Neural progenitor cell (in vitro differentiated cells): ENCODE measurements at regions not wholly inside any gene's neighbourhood (a gene's known extent, or its start where the extent isn't known, plus 50 kb on each side); places are given as distances from the start of the nearest gene placed in this dataset.

Experiments
- DNase-seq: peaks from one replicate; pipeline ENCODE4 v3.0.0-alpha.2; 2016; ENCODE audit warnings: low spot score
- H2AFZ ChIP-seq: fragments of 200-600 bp; sonication (generic); replicated peaks from 2 replicates; pipeline ENCODE4 v1.6.1; 2016; ENCODE audit warnings: antibody characterized with exemption
- H3F3A ChIP-seq: fragments of 200-600 bp; sonication (generic); 2 replicates; pipeline ENCODE4 v1.6.1; 2016; ENCODE audit warnings: antibody characterized with exemption, low read depth
- H3K27ac ChIP-seq: fragments of 200-600 bp; sonication (generic); 2 replicates; pipeline ENCODE4 v1.5.1; 2016; ENCODE audit warnings: mild to moderate bottlenecking
- H3K27me3 ChIP-seq: fragments of 200-600 bp; sonication (generic); 2 replicates; pipeline ENCODE4 v1.6.1; 2016; ENCODE audit warnings: mild to moderate bottlenecking, moderate library complexity
- H3K36me3 ChIP-seq: fragments of 200-600 bp; sonication (generic); 2 replicates; pipeline ENCODE4 v1.5.1; 2016
- H3K4me1 ChIP-seq: fragments of 200-600 bp; sonication (generic); 2 replicates; pipeline ENCODE4 v1.6.1; 2016; ENCODE audit warnings: mixed run types
- H3K4me2 ChIP-seq: fragments of 200-600 bp; sonication (generic); 2 replicates; pipeline ENCODE4 v1.6.1; 2016
- H3K4me3 ChIP-seq: fragments of 200-600 bp; sonication (generic); 2 replicates; pipeline ENCODE4 v1.5.1; 2016
- H3K79me2 ChIP-seq: fragments of 200-600 bp; sonication (generic); 2 replicates; pipeline ENCODE4 v1.6.1; 2016; ENCODE audit warnings: low read depth
- H3K9ac ChIP-seq: fragments of 200-600 bp; sonication (generic); 2 replicates; pipeline ENCODE4 v1.6.1; 2016
- H3K9me3 ChIP-seq: fragments of 200-600 bp; sonication (generic); 2 replicates; pipeline ENCODE4 v1.5.1; 2016; ENCODE audit warnings: low read depth
- H4K20me1 ChIP-seq: fragments of 200-600 bp; sonication (generic); 2 replicates; pipeline ENCODE4 v1.6.1; 2016; ENCODE audit warnings: low read depth
- H3K27ac Mint-ChIP-seq: 3 replicates; pipeline ENCODE4 v1.8.0; 2021; ENCODE audit warnings: mixed read lengths
- H3K27me3 Mint-ChIP-seq: 2 replicates; pipeline ENCODE4 v1.8.0; 2022; ENCODE audit warnings: low read depth, mild to moderate bottlenecking, inconsistent platforms, moderate library complexity, mixed read lengths; ENCODE audit not compliant: insufficient read depth
- H3K36me3 Mint-ChIP-seq: 3 replicates; pipeline ENCODE4 v1.8.0; 2021; ENCODE audit warnings: mixed read lengths
- H3K4me1 Mint-ChIP-seq: 3 replicates; pipeline ENCODE4 v1.8.0; 2021; ENCODE audit warnings: mixed read lengths
- H3K4me3 Mint-ChIP-seq: 3 replicates; pipeline ENCODE4 v1.8.0; 2021; ENCODE audit warnings: mild to moderate bottlenecking, moderate library complexity, mixed read lengths
- H3K9me3 Mint-ChIP-seq: 3 replicates; pipeline ENCODE4 v1.8.0; 2020; ENCODE audit warnings: mixed read lengths
- CTCF ChIP-seq: fragments of 200-600 bp; sonication (generic); IDR thresholded peaks from 2 replicates; pipeline ENCODE4 v1.5.1; 2017; ENCODE audit warnings: antibody characterized with exemption, mild to moderate bottlenecking
- EZH2 ChIP-seq: fragments of 200-600 bp; sonication (generic); IDR thresholded peaks from 2 replicates; pipeline ENCODE4 v1.6.1; 2017; ENCODE audit warnings: antibody characterized with exemption, mild to moderate bottlenecking, moderate library complexity
- EZH2phosphoT487 ChIP-seq: fragments of 200-600 bp; sonication (generic); IDR thresholded peaks from 2 replicates; pipeline ENCODE4 v1.6.1; 2017; ENCODE audit warnings: antibody characterized with exemption

- no peak overlapping the region for H3K4me3 Mint-ChIP-seq
- no peaks in the 10 kb centered on the region for H3K9me3 Mint-ChIP-seq
- no peak for TF ChIP-seq EZH2phosphoT487
- no peak for TF ChIP-seq EZH2
- no peak for TF ChIP-seq CTCF
- H3K36me3 Mint-ChIP-seq = no peaks in the 10 kb centered on the region
- Histone ChIP-seq H3K27me3 (no peaks in the 10 kb centered on the region), H3K79me2 (no peaks in the 10 kb centered on the region), H3K4me1 (no peaks in the 10 kb centered on the region), H3F3A (no peaks in the 10 kb centered on the region), H2AFZ (no peak overlapping the region), H3K9ac (no peak overlapping the region), H3K4me2 (no peak overlapping the region), H4K20me1 (no peaks in the 10 kb centered on the region), H3K9me3 (no peaks in the 10 kb centered on the region), H3K36me3 (no peaks in the 10 kb centered on the region), H3K4me3 (no peak overlapping the region), H3K27ac (no peak overlapping the region)
- no peak for DNase-seq
- no peak overlapping the region for H3K27ac Mint-ChIP-seq
- no peaks in the 10 kb centered on the region for H3K4me1 Mint-ChIP-seq
- no peaks in the 10 kb centered on the region for H3K27me3 Mint-ChIP-seq
Measured at GRCh38 chr4:58653251-58653650, 1543.1 kb upstream of the IGFBP7 start.

- no peaks in the 10 kb centered on the region for H3K9me3 Mint-ChIP-seq
- Histone ChIP-seq H3K27ac (no peak overlapping the region), H3K27me3 (no peaks in the 10 kb centered on the region), H3K4me1 (no peaks in the 10 kb centered on the region), H3K4me3 (no peak overlapping the region), H4K20me1 (no peaks in the 10 kb centered on the region), H3K36me3 (no peaks in the 10 kb centered on the region), H3F3A (no peaks in the 10 kb centered on the region), H2AFZ (no peak overlapping the region), H3K9ac (no peak overlapping the region), H3K79me2 (no peaks in the 10 kb centered on the region), H3K9me3 (no peaks in the 10 kb centered on the region), H3K4me2 (no peak overlapping the region)
- no peak overlapping the region for H3K4me3 Mint-ChIP-seq
- H3K27ac Mint-ChIP-seq = no peak overlapping the region
- DNase-seq = no peak
- TF ChIP-seq EZH2 (no peak), CTCF (no peak), EZH2phosphoT487 (no peak)
- H3K4me1 Mint-ChIP-seq = no peaks in the 10 kb centered on the region
- no peaks in the 10 kb centered on the region for H3K36me3 Mint-ChIP-seq
- H3K27me3 Mint-ChIP-seq = no peaks in the 10 kb centered on the region
Measured at GRCh38 chr4:58649226-58649625, 1539.0 kb upstream of the IGFBP7 start.

- no peaks in the 10 kb centered on the region for H3K27me3 ChIP-seq
- Mint-ChIP-seq H3K36me3 (no peaks in the 10 kb centered on the region), H3K27me3 (no peaks in the 10 kb centered on the region), H3K4me3 (no peak overlapping the region), H3K27ac (no peak overlapping the region), H3K4me1 (no peaks in the 10 kb centered on the region), H3K9me3 (no peaks in the 10 kb centered on the region)
- H3K4me3 ChIP-seq = no peak overlapping the region
- TF ChIP-seq EZH2phosphoT487 (no peak), EZH2 (no peak), CTCF (no peak)
- H3K27ac ChIP-seq = no peak overlapping the region
- no peak overlapping the region for H3K9ac ChIP-seq
- H3K4me2 ChIP-seq = no peak overlapping the region
- H3K79me2 ChIP-seq = no peaks in the 10 kb centered on the region
- no peak for DNase-seq
- H3K4me1 ChIP-seq = no peaks in the 10 kb centered on the region
- no peaks in the 10 kb centered on the region for H3K36me3 ChIP-seq
- H3F3A ChIP-seq = no peaks in the 10 kb centered on the region
- no peak overlapping the region for H2AFZ ChIP-seq
- H3K9me3 ChIP-seq = no peaks in the 10 kb centered on the region
- no peaks in the 10 kb centered on the region for H4K20me1 ChIP-seq
Measured at GRCh38 chr4:58646126-58646525, 1535.9 kb upstream of the IGFBP7 start.

GRCh38 chr4:58644549-58644948 is 1534.4 kb upstream of the IGFBP7 start:
- H3K4me2 ChIP-seq = no peak overlapping the region
- no peak overlapping the region for H3K4me3 ChIP-seq
- no peaks in the 10 kb centered on the region for H3K4me1 Mint-ChIP-seq
- H3K79me2 ChIP-seq = no peaks in the 10 kb centered on the region
- no peaks in the 10 kb centered on the region for H3K9me3 ChIP-seq
- no peaks in the 10 kb centered on the region for H3K27me3 ChIP-seq
- H3K27ac Mint-ChIP-seq = no peak overlapping the region
- no peaks in the 10 kb centered on the region for H3F3A ChIP-seq
- H3K9ac ChIP-seq = no peak overlapping the region
- H2AFZ ChIP-seq = no peak overlapping the region
- H3K4me1 ChIP-seq = no peaks in the 10 kb centered on the region
- no peaks in the 10 kb centered on the region for H3K9me3 Mint-ChIP-seq
- H3K27ac ChIP-seq = no peak overlapping the region
- no peak for TF ChIP-seq EZH2
- TF ChIP-seq EZH2phosphoT487 = no peak
- no peak for TF ChIP-seq CTCF
- H3K36me3 Mint-ChIP-seq = no peaks in the 10 kb centered on the region
- no peaks in the 10 kb centered on the region for H3K27me3 Mint-ChIP-seq
- H3K4me3 Mint-ChIP-seq = no peak overlapping the region
- H3K36me3 ChIP-seq = no peaks in the 10 kb centered on the region
- no peak for DNase-seq
- H4K20me1 ChIP-seq = no peaks in the 10 kb centered on the region
